ENCODE measurements at regions not wholly inside any gene's neighbourhood (a gene's known extent, or its start where the extent isn't known, plus 50 kb on each side); places are given as distances from the start of the nearest gene placed in this dataset.
"Not testable (repeated sequence)": the region's sequence is repeated elsewhere in the genome, so short reads cannot be mapped to it uniquely, and the experiment has no call there.

- no peak for DNase-seq
These were observed 89.6 kb upstream of the LHX5 start for GRCh38 chr12:113561068-113561780.

GRCh38 chr12:113559466-113559865, 87.8 kb upstream of the LHX5 start:
- no peak for DNase-seq

DNA sequence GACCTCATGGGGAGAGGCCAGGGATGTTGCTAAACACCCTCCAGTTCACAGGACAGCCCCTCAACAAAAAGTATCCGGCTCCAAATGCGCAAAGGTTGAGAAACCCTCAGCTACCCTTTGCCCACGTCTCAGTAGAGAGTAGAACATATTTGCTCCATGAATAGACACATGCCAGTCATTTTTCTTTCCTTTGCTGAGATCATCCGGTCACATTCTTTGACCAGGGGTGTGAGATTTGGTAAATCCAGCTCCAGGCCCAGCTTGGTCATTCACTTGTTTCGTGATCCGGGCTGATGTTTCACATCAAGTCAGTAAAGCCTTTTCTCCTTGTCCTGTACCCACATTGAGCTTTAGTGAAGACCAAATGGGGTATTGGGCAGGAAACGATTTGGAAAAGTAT, 83.6 kb upstream of the LHX5 start:
- no peak for DNase-seq

DNA sequence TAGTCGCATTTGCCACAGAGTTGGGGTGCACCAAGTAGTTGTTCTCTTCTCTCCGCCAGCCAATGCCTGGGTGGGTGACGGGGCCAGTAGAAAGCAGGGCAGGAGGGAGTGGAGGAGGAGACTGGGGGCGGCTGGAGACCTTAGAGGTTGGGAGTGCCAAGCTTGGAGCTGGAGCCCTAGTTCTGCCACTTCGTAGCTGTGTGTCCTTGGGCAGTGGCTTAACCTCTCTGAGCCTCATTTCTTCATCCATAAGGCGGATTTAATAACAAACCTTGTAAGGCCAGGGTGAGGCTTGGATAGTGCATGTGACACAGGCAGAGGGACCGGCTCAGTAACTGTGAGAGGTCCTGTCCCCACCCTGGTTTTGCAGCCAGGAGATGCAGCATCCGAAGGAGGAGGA, 81.1 kb upstream of the LHX5 start:
- DNase-seq = no peak

DNA sequence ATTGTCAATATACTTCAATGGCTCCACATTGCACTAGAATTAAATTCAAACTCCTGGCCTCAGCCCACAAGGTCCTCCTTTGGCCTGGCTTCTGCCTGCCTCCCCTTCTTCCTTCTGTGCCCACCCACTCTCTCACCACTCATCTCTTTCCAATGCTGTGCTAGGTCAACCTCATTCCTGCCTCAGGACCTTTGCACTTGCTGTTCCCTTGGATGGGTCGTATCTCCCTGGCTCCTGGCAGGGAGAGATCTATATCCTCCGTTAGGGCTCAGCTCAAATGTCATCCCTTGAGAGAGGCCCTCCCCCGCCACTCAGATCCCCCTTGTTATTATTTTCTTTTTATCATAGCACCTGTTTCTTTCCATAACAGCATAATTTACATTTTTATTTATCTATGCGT, 79.9 kb upstream of the LHX5 start:
- no peak for DNase-seq

DNA sequence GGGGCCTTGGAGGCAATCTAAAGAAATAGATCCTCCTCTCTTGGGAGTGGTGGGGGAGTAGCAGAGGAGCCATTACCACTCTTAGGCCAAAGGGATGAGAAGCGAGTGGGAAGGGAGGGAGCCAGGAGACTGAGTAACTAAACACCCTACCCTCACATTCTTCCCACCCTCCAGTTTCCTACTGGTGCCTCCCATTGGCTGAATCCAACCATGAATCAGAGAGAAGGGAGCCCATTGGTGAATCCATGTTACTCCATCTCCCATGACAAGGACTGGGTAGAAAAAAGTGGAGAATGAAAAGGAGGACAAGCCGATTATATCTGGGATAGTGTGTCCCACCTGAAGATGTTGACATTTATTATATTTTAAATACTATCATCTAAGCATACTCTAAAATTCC, 76.8 kb upstream of the LHX5 start:
- no peak for DNase-seq

- no peak for DNase-seq
These were observed 75.5 kb upstream of the LHX5 start for GRCh38 chr12:113546916-113547863.

DNA sequence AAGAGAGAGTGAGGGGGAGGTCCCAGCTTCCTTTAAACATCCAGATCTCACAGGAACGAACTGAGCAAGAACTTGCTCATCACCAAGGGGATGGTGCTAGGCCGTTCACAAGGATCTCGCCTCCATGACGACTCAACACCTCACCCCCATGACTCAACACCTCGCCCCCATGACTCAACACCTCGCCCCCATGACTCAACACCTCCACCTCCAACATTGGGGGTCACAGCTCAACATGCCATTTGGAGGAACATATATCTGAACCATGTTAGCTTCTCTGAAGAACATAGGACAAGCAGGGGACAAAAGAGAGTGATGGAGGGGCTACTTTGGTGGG, 66.0 kb upstream of the LHX5 start:
- DNase-seq = no peak

- DNase-seq = no peak
These were observed 65.5 kb upstream of the LHX5 start for GRCh38 chr12:113537046-113537750.

DNA sequence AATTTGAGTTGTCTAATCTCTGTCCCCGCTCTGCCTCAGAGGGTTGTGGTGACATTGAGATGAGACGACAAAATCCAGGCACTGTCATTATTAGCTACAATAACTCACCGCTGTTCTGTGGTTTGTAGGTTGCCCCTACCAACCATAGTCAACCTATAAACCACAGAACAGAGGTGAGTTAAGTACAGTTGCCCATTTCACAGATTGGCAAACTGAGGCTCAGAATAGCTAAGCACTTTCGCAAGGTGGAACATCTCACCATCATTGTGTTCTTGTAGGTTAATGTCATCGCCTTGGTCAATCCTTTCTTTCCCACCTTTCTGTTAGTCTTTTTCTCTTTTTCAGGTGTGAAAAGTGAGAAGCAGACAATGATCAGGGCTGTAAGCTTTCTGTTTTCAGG, 63.4 kb upstream of the LHX5 start:
- no peak for DNase-seq

- no peak for DNase-seq
These were observed 62.9 kb upstream of the LHX5 start for GRCh38 chr12:113534555-113534954.

DNA sequence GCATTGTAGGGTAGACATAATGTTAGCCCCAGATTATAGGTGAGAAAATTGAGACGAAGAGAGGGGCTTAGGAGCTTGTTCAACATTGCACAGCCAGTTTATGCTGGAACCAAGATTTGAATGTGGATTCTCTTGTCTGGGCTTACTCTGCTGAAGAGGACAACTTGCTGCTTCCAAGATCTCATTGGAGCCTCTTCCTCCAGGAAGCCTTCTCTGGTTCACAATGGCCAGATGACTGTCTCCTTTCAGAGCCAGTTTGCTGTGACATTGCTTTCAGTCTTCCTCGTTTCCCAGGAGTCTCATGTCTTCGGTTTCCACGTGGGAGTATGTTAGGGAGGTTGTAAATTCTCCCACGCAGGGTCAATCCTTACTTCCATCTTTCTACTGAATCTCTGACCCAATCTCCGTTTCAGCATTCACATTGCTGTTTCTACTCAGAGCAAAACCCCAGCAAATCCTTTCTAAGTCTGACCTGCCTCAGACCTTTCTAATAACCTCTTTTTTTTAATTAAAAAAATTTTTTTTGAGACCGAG, 62.2 kb upstream of the LHX5 start:
- DNase-seq = no peak

DNA sequence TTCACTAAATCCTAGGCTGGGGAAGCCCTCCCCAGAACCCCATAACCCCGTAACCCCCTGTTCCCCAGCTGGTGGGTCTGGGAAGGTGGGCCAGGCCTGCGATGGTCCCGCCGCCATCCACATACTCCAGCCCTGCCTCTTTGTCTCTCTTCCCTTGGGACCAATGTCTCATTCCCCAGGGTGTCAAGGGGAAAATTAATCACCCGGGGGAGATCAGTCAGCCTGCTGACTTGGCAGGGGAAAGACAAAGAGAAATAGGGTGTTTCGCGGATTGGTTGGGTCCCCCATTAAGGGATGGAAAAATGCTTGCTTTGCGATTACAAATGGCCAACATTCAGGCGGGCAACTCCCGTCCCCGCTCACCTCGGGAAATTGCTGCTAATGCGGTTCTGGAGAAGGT, 60.6 kb upstream of the LHX5 start:
- no peak for DNase-seq

DNA sequence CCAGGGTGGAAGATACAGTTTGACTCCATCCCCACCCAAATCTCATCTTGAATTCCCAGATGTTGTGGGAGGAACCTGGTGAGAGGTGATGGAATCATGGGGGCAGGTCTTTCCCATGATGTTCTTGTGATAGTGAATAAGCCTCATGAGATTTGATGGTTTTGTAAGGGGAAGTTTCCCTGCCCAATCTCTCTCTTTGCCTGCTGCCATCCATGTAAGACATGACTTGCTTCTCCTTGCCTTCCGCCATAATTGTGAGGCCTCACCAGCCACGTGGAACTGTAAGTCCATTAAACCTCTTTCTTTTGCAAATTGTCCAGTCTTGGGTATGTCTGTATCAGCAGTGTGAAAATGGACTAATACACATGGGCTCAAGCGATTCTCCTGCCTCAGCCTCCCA, 59.4 kb upstream of the LHX5 start:
- not testable (repeated sequence) for DNase-seq

- DNase-seq = no peak
These were observed 57.1 kb upstream of the LHX5 start for GRCh38 chr12:113528606-113529293.

DNA sequence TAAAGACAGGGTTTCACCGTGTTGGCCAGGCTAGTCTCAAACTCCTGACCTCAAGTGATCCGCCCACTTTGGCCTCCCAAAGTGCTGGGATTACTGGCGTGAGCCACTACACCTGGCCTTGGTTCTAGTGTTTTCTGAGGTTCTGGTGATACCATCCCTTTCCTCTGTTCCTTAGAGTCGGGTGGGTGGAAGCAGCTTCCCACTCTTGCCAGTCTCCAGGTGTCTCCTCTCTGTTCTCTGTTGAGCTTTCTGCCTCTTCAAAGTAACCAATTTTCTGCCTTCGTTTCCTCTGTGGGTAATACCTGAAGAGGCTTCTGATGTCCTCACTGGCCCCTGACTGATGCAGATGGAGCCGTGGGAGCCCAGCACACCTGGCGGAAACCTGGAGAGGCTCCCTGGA, 53.4 kb upstream of the LHX5 start:
- DNase-seq = no peak

GRCh38 chr12:113524495-113524894, 52.8 kb upstream of the LHX5 start:
- DNase-seq = no peak

GRCh38 chr12:113521708-113522107, 50.0 kb upstream of the LHX5 start:
- no peak for DNase-seq
